ENCODE measurements at regions not wholly inside any gene's neighbourhood (a gene's known extent, or its start where the extent isn't known, plus 50 kb on each side); places are given as distances from the start of the nearest gene placed in this dataset.
"Not testable (repeated sequence)": the region's sequence is repeated elsewhere in the genome, so short reads cannot be mapped to it uniquely, and the experiment has no call there.

DNA sequence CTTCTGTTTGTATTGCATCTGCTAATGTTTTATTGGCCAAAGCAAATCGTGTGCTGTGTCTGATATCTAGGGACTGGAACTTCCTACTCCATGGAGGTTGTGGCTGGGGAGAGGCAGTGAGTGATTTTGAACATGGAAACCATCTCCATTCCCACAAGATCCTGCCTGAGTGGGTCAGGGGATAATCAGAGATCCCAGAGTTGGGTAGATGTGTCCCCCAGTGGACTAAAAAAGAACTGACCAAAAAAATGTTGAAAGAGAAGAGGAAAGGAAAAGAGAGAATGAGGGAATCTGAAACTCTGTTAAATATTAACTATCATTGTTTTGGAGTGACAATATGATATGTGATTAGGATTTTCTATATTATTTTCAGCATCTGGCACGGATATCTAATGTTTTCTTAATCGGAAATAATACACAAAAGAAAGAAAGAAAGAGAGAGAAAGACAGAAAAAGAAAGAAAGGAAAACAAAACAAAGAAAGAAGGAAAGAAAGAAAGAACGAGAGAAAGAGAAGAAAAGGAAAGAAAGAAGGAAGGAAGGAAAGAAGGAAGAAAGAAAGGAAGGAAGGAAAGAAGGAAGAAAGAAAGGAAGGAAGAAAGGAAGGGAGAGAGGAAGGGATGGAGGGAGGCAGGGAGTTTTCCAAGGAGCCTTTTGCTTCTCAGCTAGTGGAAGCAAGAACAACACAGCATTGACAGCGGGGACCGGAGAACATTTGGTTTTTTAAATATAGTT is 638.5 kb downstream of the CCSER2 start:
- DNase-seq (no peak), FAIRE-seq (no peak), ATAC-seq (no peak)
- Histone ChIP-seq H3K36me3 (no peaks in the 10 kb centered on the region), H3K4me1 (no peaks in the 10 kb centered on the region), H3K27me3 (no peaks in the 10 kb centered on the region), H3K9me3 (no peaks in the 10 kb centered on the region), H3K4me3 (no peak overlapping the region), H3K27ac (no peak overlapping the region)
- TF ChIP-seq, protein P1, sequence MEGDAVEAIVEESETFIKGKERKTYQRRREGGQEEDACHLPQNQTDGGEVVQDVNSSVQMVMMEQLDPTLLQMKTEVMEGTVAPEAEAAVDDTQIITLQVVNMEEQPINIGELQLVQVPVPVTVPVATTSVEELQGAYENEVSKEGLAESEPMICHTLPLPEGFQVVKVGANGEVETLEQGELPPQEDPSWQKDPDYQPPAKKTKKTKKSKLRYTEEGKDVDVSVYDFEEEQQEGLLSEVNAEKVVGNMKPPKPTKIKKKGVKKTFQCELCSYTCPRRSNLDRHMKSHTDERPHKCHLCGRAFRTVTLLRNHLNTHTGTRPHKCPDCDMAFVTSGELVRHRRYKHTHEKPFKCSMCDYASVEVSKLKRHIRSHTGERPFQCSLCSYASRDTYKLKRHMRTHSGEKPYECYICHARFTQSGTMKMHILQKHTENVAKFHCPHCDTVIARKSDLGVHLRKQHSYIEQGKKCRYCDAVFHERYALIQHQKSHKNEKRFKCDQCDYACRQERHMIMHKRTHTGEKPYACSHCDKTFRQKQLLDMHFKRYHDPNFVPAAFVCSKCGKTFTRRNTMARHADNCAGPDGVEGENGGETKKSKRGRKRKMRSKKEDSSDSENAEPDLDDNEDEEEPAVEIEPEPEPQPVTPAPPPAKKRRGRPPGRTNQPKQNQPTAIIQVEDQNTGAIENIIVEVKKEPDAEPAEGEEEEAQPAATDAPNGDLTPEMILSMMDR (IDR thresholded peaks at IDR 0.05), result no peak
- intact Hi-C loops (cut with DNase I), result no loop called here
- 61 to 64% methylated on average over 6 of the region's 6 CpGs for WGBS, 2 donors

DNA sequence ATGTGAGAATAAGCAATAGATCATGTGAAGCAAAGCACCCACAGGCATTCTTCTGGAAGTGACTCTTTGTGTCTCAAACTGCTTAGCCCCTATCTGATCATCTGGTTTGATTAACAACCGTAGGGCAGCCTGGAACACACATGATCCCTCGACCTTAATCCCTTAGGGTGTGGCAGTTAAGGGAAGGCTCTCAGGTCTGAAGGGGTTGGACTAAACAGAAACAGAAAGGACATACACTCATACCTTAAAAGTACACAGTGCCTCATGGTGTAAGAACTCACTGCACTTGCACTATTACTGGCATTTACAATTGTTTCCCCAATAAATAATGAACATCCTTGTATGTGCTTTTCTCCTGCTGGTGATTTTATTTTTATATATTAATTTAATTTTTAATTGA is 640.9 kb downstream of the CCSER2 start:
- ATAC-seq; H3K9me3 ChIP-seq; H3K27me3 ChIP-seq; intact Hi-C loops (cut with DNase I); H3K27ac ChIP-seq; H3K4me1 ChIP-seq; DNase-seq; H3K4me3 ChIP-seq; H3K36me3 ChIP-seq; FAIRE-seq: not testable (repeated sequence)
- WGBS, 2 donors, result 72 to 83% methylated on average over 2 of the region's 2 CpGs

DNA sequence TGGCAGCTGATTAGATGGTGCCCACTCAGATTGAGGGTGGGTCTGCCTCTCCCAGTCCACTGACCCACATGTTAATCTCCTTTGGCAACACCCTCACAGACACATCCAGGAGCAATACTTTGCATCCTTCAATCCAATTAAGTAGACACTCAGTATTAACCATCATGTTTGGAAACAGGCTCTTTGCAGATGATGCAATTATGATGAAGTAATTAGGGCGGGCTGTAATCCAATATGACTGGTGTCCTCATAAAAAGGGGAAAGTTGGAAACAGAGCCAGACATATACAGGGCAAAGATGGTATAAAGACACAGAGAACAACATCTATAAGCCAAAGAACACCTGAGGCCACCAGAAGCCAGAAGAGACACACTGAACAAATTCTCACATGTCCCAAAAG is 658.6 kb downstream of the CCSER2 start:
- FAIRE-seq (no peak), DNase-seq (no peak), ATAC-seq (no peak)
- 80 to 83% methylated on average over 1 of the region's 1 CpG for WGBS, 2 donors
- Histone ChIP-seq H3K36me3 (no peaks in the 10 kb centered on the region), H3K9me3 (no peaks in the 10 kb centered on the region), H3K27ac (no peak overlapping the region), H3K4me1 (no peaks in the 10 kb centered on the region), H3K27me3 (no peaks in the 10 kb centered on the region), H3K4me3 (no peak overlapping the region)
- TF ChIP-seq, protein P1 (IDR thresholded peaks at IDR 0.05), result no peak
- intact Hi-C loops (cut with DNase I), result no loop called here

DNA sequence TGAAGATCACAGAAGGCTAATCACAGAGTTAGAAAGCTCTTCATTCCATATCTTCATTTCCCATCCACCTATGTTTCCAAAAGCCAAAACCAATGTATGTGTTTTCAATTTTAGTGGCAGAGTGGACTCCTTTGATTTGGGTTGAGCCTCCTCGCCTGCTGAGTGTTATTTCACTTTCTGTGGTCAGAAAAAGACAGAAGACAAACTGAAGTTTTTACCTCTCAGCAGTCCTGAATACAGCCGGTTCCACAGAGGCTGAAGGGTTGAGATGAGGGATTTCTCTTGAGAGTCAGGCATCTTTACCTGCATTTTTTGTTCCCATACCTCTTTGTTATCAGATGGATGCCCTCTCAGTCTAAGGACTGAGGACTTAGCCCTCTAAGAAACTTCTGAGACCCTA is 659.6 kb downstream of the CCSER2 start:
- FAIRE-seq (no peak), ATAC-seq (no peak), DNase-seq (no peak)
- Histone ChIP-seq H3K4me3 (no peak overlapping the region), H3K27me3 (no peaks in the 10 kb centered on the region), H3K9me3 (no peaks in the 10 kb centered on the region), H3K36me3 (no peaks in the 10 kb centered on the region), H3K27ac (no peak overlapping the region), H3K4me1 (peaks cover 0 to 7% (median 3%) of the 10 kb centered on the region in 3 donors)
- 80 to 89% methylated on average over 2 of the region's 2 CpGs for WGBS, 2 donors
- TF ChIP-seq, protein P1 (IDR thresholded peaks at IDR 0.05), result no peak
- intact Hi-C loops (cut with DNase I), result no loop called here

DNA sequence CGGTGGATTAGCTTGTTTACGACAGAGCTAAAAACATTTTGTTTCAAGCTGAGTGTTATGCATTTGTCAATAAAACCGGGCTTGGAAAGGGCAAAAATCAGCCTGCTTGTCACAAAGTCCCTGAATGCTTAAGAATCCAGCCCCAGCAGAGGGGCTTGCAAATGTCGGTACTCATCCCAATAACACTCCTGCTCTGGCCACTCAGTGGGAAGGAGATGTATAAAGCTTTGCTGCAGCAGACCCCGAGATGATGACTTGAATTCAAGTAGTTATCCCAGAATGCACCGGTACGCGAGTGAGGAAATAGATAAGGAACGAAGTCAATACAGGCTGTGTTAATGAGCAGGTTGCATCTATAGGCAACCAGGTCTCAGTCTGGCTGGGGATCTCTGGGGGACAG is 662.3 kb downstream of the CCSER2 start:
- intact Hi-C loops (cut with DNase I), result no loop called here
- Histone ChIP-seq H3K4me1 (peaks cover 12 to 21% (median 15%) of the 10 kb centered on the region in 3 donors), H3K27me3 (no peaks in the 10 kb centered on the region), H3K27ac (no peak overlapping the region), H3K9me3 (no peaks in the 10 kb centered on the region), H3K4me3 (no peak overlapping the region), H3K36me3 (no peaks in the 10 kb centered on the region)
- DNase-seq (no peak), ATAC-seq (no peak), FAIRE-seq (no peak)
- WGBS, 2 donors, result 52 to 62% methylated on average over 9 of the region's 9 CpGs
- TF ChIP-seq, protein P1 (IDR thresholded peaks at IDR 0.05), result no peak
